ENCODE measurements at regions not wholly inside any gene's neighbourhood (a gene's known extent, or its start where the extent isn't known, plus 50 kb on each side); places are given as distances from the start of the nearest gene placed in this dataset.

DNA sequence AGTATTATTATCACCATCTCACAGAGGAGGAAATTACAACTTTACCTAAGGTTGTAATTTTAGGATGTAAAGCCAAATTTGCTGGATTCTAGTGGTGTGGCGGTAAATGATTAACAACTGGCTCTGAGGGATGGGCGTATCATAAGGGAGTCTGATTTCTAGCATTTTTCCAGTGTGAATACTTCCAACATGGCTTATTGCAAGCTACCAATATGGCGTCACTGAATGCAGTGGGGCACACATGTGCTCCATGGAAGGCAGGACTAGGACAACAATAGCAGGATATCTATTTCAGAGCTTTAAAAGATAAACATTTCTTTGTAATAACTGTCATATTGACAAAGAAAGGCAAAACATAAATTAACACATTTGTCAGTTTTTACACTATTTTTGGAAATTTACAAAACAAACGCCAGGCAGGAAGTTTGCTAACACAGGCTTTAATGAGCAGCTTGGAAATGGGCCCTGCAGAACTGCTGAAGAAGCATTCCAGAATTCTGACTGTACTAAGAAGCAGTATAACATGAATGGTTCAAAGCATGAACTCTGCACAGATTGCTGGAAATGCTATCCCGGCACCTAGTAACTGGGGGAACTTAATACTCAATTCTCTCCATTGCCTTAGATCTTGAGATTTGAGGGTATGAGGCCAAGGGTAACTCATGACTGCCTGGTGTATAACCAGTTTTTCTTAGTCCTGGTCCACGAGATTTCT is 439.3 kb upstream of the MAP2 start:
- Histone ChIP-seq H3K27me3 (no peaks in the 10 kb centered on the region), H3K4me3 (no peak overlapping the region), H3K9me3 (peaks cover 0 to 9% (median 0%) of the 10 kb centered on the region in 11 donors), H3K36me3 (no peaks in the 10 kb centered on the region), H3K4me1 (no peaks in the 10 kb centered on the region), H3K27ac (no peak overlapping the region)
- whole genome bisulfite sequencing, 2 donors = 74 to 81% methylated on average over 6 of the region's 6 CpGs
- ATAC-seq = no peak
- intact Hi-C loops (cut with DNase I) = no loop called here
- TF ChIP-seq, protein P1, sequence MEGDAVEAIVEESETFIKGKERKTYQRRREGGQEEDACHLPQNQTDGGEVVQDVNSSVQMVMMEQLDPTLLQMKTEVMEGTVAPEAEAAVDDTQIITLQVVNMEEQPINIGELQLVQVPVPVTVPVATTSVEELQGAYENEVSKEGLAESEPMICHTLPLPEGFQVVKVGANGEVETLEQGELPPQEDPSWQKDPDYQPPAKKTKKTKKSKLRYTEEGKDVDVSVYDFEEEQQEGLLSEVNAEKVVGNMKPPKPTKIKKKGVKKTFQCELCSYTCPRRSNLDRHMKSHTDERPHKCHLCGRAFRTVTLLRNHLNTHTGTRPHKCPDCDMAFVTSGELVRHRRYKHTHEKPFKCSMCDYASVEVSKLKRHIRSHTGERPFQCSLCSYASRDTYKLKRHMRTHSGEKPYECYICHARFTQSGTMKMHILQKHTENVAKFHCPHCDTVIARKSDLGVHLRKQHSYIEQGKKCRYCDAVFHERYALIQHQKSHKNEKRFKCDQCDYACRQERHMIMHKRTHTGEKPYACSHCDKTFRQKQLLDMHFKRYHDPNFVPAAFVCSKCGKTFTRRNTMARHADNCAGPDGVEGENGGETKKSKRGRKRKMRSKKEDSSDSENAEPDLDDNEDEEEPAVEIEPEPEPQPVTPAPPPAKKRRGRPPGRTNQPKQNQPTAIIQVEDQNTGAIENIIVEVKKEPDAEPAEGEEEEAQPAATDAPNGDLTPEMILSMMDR (IDR thresholded peaks at IDR 0.05) = no peak
- DNase-seq = no peak

DNA sequence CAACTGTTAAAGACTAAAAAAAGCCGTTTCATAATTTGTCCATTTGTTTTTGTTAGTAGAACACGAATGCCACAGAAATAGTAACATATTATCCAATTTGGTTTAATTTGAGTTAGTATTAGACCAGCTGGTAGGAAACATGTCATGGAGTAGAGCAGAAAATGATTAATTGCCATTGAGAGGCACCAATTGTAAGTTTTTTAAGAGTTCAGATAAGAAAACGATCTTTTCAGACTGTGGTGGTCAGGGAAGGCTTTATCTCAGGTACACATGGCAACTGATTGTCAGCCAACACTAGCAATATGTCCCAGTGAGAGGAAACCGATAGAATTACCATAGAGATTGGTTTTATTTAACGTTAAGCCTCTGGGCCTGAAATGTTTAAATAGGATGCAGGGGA is 438.2 kb upstream of the MAP2 start:
- TF ChIP-seq, protein P1 (IDR thresholded peaks at IDR 0.05) = no peak
- intact Hi-C loops (cut with DNase I) = no loop called here
- no peak for DNase-seq
- peaks cover 0 to 9% (median 0%) of the 10 kb centered on the region in 11 donors for H3K9me3 ChIP-seq
- H3K27ac ChIP-seq = no peak overlapping the region
- ATAC-seq = no peak
- H3K36me3 ChIP-seq = no peaks in the 10 kb centered on the region
- 37 to 45% methylated on average over 5 of the region's 5 CpGs for WGBS, 2 donors
- H3K27me3 ChIP-seq = no peaks in the 10 kb centered on the region
- no peak overlapping the region for H3K4me3 ChIP-seq
- H3K4me1 ChIP-seq = no peaks in the 10 kb centered on the region

DNA sequence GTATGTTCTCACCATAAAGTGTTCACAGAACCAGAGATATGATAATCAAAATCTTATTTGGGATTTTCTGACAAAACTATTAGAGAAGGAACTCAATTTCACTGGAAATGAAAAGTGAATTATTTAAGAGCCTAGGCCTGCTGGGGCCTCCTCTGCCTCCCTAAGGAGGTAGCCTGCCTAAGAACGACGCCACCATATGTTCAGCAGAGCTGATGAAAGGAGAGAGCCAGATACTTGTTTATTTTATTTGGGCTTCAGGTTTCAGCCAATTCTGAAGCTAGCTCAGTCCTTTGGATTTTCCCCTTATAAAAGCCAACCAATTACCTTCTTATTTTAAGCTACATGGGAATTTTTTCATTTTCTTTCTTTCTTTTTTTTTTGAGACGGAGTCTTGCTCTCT is 433.1 kb upstream of the MAP2 start:
- Histone ChIP-seq H3K36me3 (no peaks in the 10 kb centered on the region), H3K4me3 (no peak overlapping the region), H3K9me3 (peaks cover 0 to 13% (median 0%) of the 10 kb centered on the region in 11 donors), H3K27ac (no peak overlapping the region), H3K4me1 (no peaks in the 10 kb centered on the region), H3K27me3 (no peaks in the 10 kb centered on the region)
- ATAC-seq (no peak), DNase-seq (no peak)
- TF ChIP-seq, protein P1 (IDR thresholded peaks at IDR 0.05) = no peak
- intact Hi-C loops (cut with DNase I) = no loop called here
- 71 to 76% methylated on average over 3 of the region's 3 CpGs for WGBS, 2 donors

DNA sequence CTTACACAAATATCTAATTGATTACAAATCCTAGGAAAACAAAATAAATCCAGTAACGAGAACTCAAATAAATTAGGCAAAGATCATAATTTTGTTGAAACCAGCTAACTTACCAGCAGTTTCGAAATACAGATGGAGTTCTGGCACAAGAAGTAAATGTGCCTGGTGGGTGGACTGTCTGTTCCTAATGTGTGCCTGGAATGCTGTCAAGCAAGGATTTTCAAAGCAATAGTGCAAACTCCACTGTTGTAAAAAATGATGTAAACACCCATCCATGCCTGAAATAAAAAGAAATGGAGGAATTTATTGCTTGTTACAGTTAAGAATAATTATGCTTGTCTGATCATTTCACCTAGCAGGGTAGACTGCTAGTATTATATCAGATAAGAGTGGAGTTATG is 423.9 kb upstream of the MAP2 start:
- no peaks in the 10 kb centered on the region for H3K4me1 ChIP-seq
- WGBS, 2 donors = 54 to 57% methylated on average over 2 of the region's 2 CpGs
- no peaks in the 10 kb centered on the region for H3K36me3 ChIP-seq
- DNase-seq (no peak), ATAC-seq (no peak)
- no peak overlapping the region for H3K27ac ChIP-seq
- intact Hi-C loops (cut with DNase I) = no loop called here
- no peak overlapping the region for H3K4me3 ChIP-seq
- TF ChIP-seq, protein P1 (IDR thresholded peaks at IDR 0.05) = no peak
- H3K9me3 ChIP-seq = peaks cover 0 to 7% (median 0%) of the 10 kb centered on the region in 11 donors
- H3K27me3 ChIP-seq = no peaks in the 10 kb centered on the region

Measured in heart right ventricle (tissue), 16 donors.